H9 (cell line): ENCODE measurements at regions not wholly inside any gene's neighbourhood (a gene's known extent, or its start where the extent isn't known, plus 50 kb on each side); places are given as distances from the start of the nearest gene placed in this dataset.
"Not testable (repeated sequence)": the region's sequence is repeated elsewhere in the genome, so short reads cannot be mapped to it uniquely, and the experiment has no call there.

ENCODE experiments used
- DNase-seq: peaks from one replicate; pipeline ENCODE4 v3.0.0-alpha.2; 2017
- H2AFZ ChIP-seq: one replicate; pipeline ENCODE4 v1.6.1; 2013; ENCODE audit warnings: mild to moderate bottlenecking, low read length, control low read depth, moderate library complexity
- H2AK5ac ChIP-seq: 2 replicates; pipeline ENCODE4 v1.6.1; 2013; ENCODE audit warnings: low read length, control low read depth, mixed read lengths; ENCODE audit not compliant: insufficient read length
- H2BK120ac ChIP-seq: one replicate; pipeline ENCODE4 v1.6.1; 2013; ENCODE audit warnings: low read depth, mild to moderate bottlenecking, low read length, control low read depth, inconsistent platforms; ENCODE audit not compliant: poor library complexity, severe bottlenecking
- H2BK12ac ChIP-seq: 2 replicates; pipeline ENCODE4 v1.6.1; 2013; ENCODE audit warnings: low read length, control low read depth, mixed read lengths, low read depth; ENCODE audit not compliant: insufficient read length
- H2BK15ac ChIP-seq: 2 replicates; pipeline ENCODE4 v1.6.1; 2013; ENCODE audit warnings: low read depth, low read length, control low read depth
- H2BK20ac ChIP-seq: one replicate; pipeline ENCODE4 v1.6.1; 2013; ENCODE audit warnings: low read depth, mild to moderate bottlenecking, low read length, control low read depth, inconsistent platforms; ENCODE audit not compliant: poor library complexity, severe bottlenecking
- H2BK5ac ChIP-seq: 2 replicates; pipeline ENCODE4 v1.6.1; 2013; ENCODE audit warnings: low read length, control low read depth, mixed read lengths; ENCODE audit not compliant: insufficient read length
- H3K14ac ChIP-seq: 2 replicates; pipeline ENCODE4 v1.6.1; 2013; ENCODE audit warnings: low read length, control low read depth; ENCODE audit not compliant: insufficient read depth
- H3K18ac ChIP-seq: 2 replicates; pipeline ENCODE4 v1.6.1; 2013; ENCODE audit warnings: low read depth, mild to moderate bottlenecking, mixed read lengths, low read length, control low read depth; ENCODE audit not compliant: insufficient read length
- H3K23ac ChIP-seq: 2 replicates; pipeline ENCODE4 v1.6.1; 2013; ENCODE audit warnings: low read length, control low read depth, mixed read lengths, low read depth; ENCODE audit not compliant: insufficient read length
- H3K23me2 ChIP-seq: 2 replicates; pipeline ENCODE4 v1.6.1; 2013; ENCODE audit warnings: low read depth, mild to moderate bottlenecking, mixed read lengths, low read length, control low read depth; ENCODE audit not compliant: insufficient read length, poor library complexity, severe bottlenecking
- H3K27ac ChIP-seq: 2 replicates; pipeline ENCODE4 v1.5.1; 2013; ENCODE audit warnings: low read length, control low read depth, mixed read lengths, low read depth; ENCODE audit not compliant: insufficient read length
- H3K27me3 ChIP-seq: 2 replicates; pipeline ENCODE4 v1.6.1; 2013; ENCODE audit warnings: low read length, control low read depth, inconsistent platforms; ENCODE audit not compliant: insufficient read depth
- H3K4ac ChIP-seq: 2 replicates; pipeline ENCODE4 v1.6.1; 2013; ENCODE audit warnings: low read depth, mild to moderate bottlenecking, control low read depth, inconsistent platforms, low read length, moderate library complexity
- H3K4me1 ChIP-seq: 2 replicates; pipeline ENCODE4 v1.6.1; 2013; ENCODE audit warnings: low read length, control low read depth, inconsistent platforms; ENCODE audit not compliant: insufficient read depth
- H3K4me2 ChIP-seq: 2 replicates; pipeline ENCODE4 v1.6.1; 2013; ENCODE audit warnings: low read length, control low read depth, mixed read lengths; ENCODE audit not compliant: insufficient read length, insufficient read depth
- H3K56ac ChIP-seq: 2 replicates; pipeline ENCODE4 v1.6.1; 2013; ENCODE audit warnings: low read depth, mild to moderate bottlenecking, mixed read lengths, low read length, control low read depth; ENCODE audit not compliant: insufficient read length
- H3K79me1 ChIP-seq: 2 replicates; pipeline ENCODE4 v1.6.1; 2013; ENCODE audit warnings: low read depth, mild to moderate bottlenecking, moderate library complexity, low read length, control low read depth, inconsistent platforms; ENCODE audit not compliant: insufficient read depth, poor library complexity, severe bottlenecking
- H3K79me2 ChIP-seq: 2 replicates; pipeline ENCODE4 v1.6.1; 2013; ENCODE audit warnings: low read length, control low read depth, inconsistent platforms; ENCODE audit not compliant: insufficient read depth
- H3K9ac ChIP-seq: 2 replicates; pipeline ENCODE4 v1.6.1; 2013; ENCODE audit warnings: low read length, control low read depth, mixed read lengths; ENCODE audit not compliant: insufficient read length; ENCODE audit errors: extremely low read depth
- H3K9me3 ChIP-seq: one replicate; pipeline ENCODE4 v1.6.1; 2013; ENCODE audit warnings: low read depth, low read length, inconsistent platforms; ENCODE audit not compliant: control insufficient read depth
- H3T11ph ChIP-seq: one replicate; pipeline ENCODE4 v1.6.1; 2013; ENCODE audit warnings: mild to moderate bottlenecking, low read length, control low read depth, inconsistent platforms
- H4K20me1 ChIP-seq: one replicate; pipeline ENCODE4 v1.6.1; 2013; ENCODE audit not compliant: control insufficient read depth, insufficient read length, insufficient read depth
- H4K5ac ChIP-seq: 2 replicates; pipeline ENCODE4 v1.6.1; 2013; ENCODE audit warnings: low read depth, mild to moderate bottlenecking, mixed read lengths, low read length, control low read depth; ENCODE audit not compliant: insufficient read length
- H4K8ac ChIP-seq: replicated peaks from 2 replicates; pipeline ENCODE4 v1.6.1; 2013; ENCODE audit warnings: low read length, control low read depth, mixed read lengths, low read depth; ENCODE audit not compliant: insufficient read length
- H4K91ac ChIP-seq: 2 replicates; pipeline ENCODE4 v1.6.1; 2013; ENCODE audit warnings: low read depth, mild to moderate bottlenecking, moderate library complexity, mixed read lengths, low read length, control low read depth; ENCODE audit not compliant: insufficient read length
- H3K27ac Mint-ChIP-seq, 3 experiments: 2 replicates in 2 of 3; 3 replicates in 1 of 3; pipeline ENCODE4 v1.8.0; 2020 to 2021; ENCODE audit warnings: mixed read lengths in 3 of 3, mild to moderate bottlenecking in 1 of 3, moderate library complexity in 1 of 3
- H3K27me3 Mint-ChIP-seq: 2 replicates; pipeline ENCODE4 v1.8.0; 2021; ENCODE audit warnings: low read depth, mild to moderate bottlenecking, moderate library complexity, mixed read lengths
- H3K36me3 Mint-ChIP-seq, 3 experiments: 2 replicates in 2 of 3; 3 replicates in 1 of 3; pipeline ENCODE4 v1.8.0; 2020 to 2021; ENCODE audit warnings: low read depth in 3 of 3, mixed read lengths in 3 of 3; ENCODE audit not compliant: insufficient read depth in 1 of 3
- H3K4me1 Mint-ChIP-seq, 2 experiments: 2 replicates each; pipeline ENCODE4 v1.8.0; 2020; ENCODE audit warnings: mixed read lengths in 2 of 2
- H3K4me3 Mint-ChIP-seq, 2 experiments: 2 replicates in 1 of 2; 3 replicates in 1 of 2; pipeline ENCODE4 v1.8.0; 2020 to 2021; ENCODE audit warnings: mild to moderate bottlenecking in 2 of 2, mixed read lengths in 2 of 2, moderate library complexity in 1 of 2
- H3K9me3 Mint-ChIP-seq, 2 experiments: 2 replicates in 1 of 2; 3 replicates in 1 of 2; pipeline ENCODE4 v1.8.0; 2020; ENCODE audit warnings: mild to moderate bottlenecking in 2 of 2, mixed read lengths in 2 of 2, moderate library complexity in 1 of 2
- CTCF ChIP-seq: fragments of 200-600 bp; sonication (generic); conservative IDR thresholded peaks from 3 replicates; pipeline ENCODE4 v1.8.0; 2021; ENCODE audit warnings: antibody characterized with exemption, mild to moderate bottlenecking

- Mint-ChIP-seq H3K36me3 (no peaks in the 10 kb centered on the region), H3K27ac (no peak overlapping the region), H3K9me3 (no peaks in the 10 kb centered on the region), H3K4me1 (no peaks in the 10 kb centered on the region), H3K27me3 (no peaks in the 10 kb centered on the region), H3K4me3 (no peak overlapping the region)
- no peak overlapping the region for H2BK20ac ChIP-seq
- DNase-seq, result no peak
- H4K91ac ChIP-seq, result no peak overlapping the region
- H3K4me1 ChIP-seq, result no peaks in the 10 kb centered on the region
- no peak overlapping the region for H3K23ac ChIP-seq
- no peak overlapping the region for H3K4ac ChIP-seq
- peak; percentile 28; the same call in 2 of the 3 replicates for TF ChIP-seq CTCF
- H2BK15ac ChIP-seq, result no peak overlapping the region
- no peaks in the 10 kb centered on the region for H3K23me2 ChIP-seq
- no peak overlapping the region for H3K14ac ChIP-seq
- no peak overlapping the region for H3T11ph ChIP-seq
- H2AK5ac ChIP-seq, result no peak overlapping the region
- H2BK120ac ChIP-seq, result no peak overlapping the region
- no peak overlapping the region for H4K5ac ChIP-seq
- no peaks in the 10 kb centered on the region for H3K79me1 ChIP-seq
- no peak overlapping the region for H4K8ac ChIP-seq
- H2AFZ ChIP-seq, result no peak overlapping the region
- H3K27ac ChIP-seq, result no peak overlapping the region
- no peak overlapping the region for H2BK12ac ChIP-seq
- no peaks in the 10 kb centered on the region for H3K27me3 ChIP-seq
- H3K9me3 ChIP-seq, result no peaks in the 10 kb centered on the region
- H2BK5ac ChIP-seq, result no peak overlapping the region
- no peak overlapping the region for H3K56ac ChIP-seq
- H3K9ac ChIP-seq, result no peak overlapping the region
- no peaks in the 10 kb centered on the region for H4K20me1 ChIP-seq
- no peaks in the 10 kb centered on the region for H3K79me2 ChIP-seq
- no peak overlapping the region for H3K4me2 ChIP-seq
- H3K18ac ChIP-seq, result no peak overlapping the region
Measured at GRCh38 chr5:21419383-21419782, 1431.4 kb upstream of the CDH18 start.

- H2AK5ac ChIP-seq, H3K56ac ChIP-seq, H3K27me3 ChIP-seq, H2BK12ac ChIP-seq, H4K8ac ChIP-seq, H3K79me2 ChIP-seq, H4K20me1 ChIP-seq, H3K4ac ChIP-seq, H3K9ac ChIP-seq, H3K79me1 ChIP-seq, H3K4me2 ChIP-seq, H3T11ph ChIP-seq, H3K4me3 Mint-ChIP-seq, H4K91ac ChIP-seq, H3K36me3 Mint-ChIP-seq, H3K27ac Mint-ChIP-seq, H4K5ac ChIP-seq, H3K4me1 ChIP-seq, DNase-seq, H3K23me2 ChIP-seq, H3K4me1 Mint-ChIP-seq, H2BK120ac ChIP-seq, H3K27ac ChIP-seq, H3K14ac ChIP-seq, H3K23ac ChIP-seq, H3K9me3 ChIP-seq, H3K9me3 Mint-ChIP-seq, H2BK20ac ChIP-seq, H2BK5ac ChIP-seq, H2AFZ ChIP-seq, H2BK15ac ChIP-seq, H3K27me3 Mint-ChIP-seq, H3K18ac ChIP-seq: not testable (repeated sequence)
Measured at GRCh38 chr5:21402089-21402488, 1414.1 kb upstream of the CDH18 start.
